ENCODE measurements at regions not wholly inside any gene's neighbourhood (a gene's known extent, or its start where the extent isn't known, plus 50 kb on each side); places are given as distances from the start of the nearest gene placed in this dataset.
"Not testable (repeated sequence)": the region's sequence is repeated elsewhere in the genome, so short reads cannot be mapped to it uniquely, and the experiment has no call there.

DNA sequence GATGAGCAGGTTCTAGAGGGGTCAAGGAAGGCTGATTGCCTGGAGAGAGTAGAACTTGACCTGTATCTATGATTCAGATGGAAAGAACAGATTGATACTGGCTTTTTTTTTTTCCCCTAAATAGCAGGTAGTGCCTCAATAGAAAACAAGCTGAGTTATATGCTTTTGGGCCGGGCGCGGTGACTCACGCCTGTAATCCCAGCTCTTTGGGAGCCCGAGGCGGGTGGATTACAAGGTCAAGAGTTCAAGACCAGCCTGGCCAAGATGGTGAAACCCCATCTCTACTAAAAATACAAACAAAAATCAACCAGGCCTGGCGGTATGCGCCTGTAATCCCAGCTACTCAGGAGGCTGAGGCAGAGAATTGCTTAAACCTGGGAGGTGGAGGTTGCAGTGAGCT is 186.1 kb downstream of the CEP135 start:
- not testable (repeated sequence) for DNase-seq

DNA sequence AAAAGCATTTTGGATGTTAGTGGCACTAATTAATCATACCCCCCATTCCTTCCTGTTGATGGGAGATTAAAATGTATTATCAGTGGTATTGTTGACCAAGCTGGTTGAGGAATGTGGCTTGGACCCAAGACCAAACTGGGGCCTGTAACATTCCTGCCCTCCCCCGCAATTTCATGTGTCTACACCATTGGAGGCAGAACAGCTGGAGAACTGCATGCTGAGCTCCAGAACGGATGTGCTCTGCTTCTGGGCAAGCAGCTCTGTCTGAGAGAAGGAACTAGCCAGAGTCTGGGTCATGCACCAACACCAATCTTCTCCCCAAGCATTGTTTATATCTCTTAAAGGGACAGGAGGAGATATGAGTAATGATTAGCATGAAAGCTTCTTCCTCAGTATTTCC is 185.5 kb downstream of the CEP135 start:
- DNase-seq: no peak

DNA sequence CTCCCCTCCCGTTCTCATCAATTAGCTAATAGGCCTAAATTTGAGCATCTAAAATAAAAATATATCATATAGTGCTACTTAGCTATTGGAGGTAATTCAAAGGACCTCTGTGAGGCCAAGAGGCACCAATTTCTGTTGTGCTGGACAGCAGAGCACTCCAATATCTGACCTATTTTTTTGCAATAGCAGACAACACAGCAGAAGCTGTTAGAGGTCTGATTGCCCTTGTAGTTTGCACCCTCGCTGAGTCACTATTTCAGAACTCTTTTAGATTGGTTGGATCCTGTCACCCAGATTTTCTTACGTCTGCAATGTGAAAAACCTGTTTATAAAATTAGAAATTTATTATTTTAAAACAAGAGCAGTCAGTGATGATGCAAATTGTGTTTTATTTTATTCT is 184.1 kb downstream of the CEP135 start:
- DNase-seq: no peak

GRCh38 chr4:56132188-56132587 is 183.4 kb downstream of the CEP135 start:
- not testable (repeated sequence) for DNase-seq

DNA sequence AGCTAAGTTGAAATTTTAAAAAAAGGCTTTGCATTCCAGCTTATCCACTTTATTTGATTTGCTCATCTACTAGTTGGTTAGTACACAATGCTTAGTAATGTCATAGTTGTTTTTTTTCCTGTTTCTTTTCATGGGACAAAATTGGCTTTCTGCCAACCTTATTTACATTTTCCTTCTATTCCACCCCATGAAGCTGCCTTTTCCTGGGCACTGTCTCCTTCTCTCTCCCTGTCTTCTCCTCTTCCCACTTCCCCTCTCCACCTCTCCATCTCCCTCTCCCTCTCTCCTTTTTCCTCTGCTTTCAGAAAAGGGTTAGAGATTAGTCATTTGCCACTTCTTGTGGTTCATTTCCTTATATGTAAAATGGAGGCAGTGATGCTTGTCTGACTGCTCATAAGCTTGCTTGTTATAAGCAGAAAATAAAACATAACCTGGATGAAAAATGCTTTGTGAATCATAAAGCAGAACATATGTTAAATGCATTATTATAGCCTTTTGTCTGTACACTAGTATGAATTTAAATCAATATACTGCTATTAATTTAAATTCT is 181.9 kb downstream of the CEP135 start:
- DNase-seq: no peak

GRCh38 chr4:56129431-56129861 is 180.7 kb downstream of the CEP135 start:
- no peak for DNase-seq

GRCh38 chr4:56128213-56128612 is 179.5 kb downstream of the CEP135 start:
- no peak for DNase-seq

GRCh38 chr4:56127716-56128115 is 179.0 kb downstream of the CEP135 start:
- no peak for DNase-seq

- DNase-seq: no peak
Measured at GRCh38 chr4:56123547-56123946, 174.8 kb downstream of the CEP135 start.

- DNase-seq: no peak
Measured at GRCh38 chr4:56123051-56123450, 174.3 kb downstream of the CEP135 start.

GRCh38 chr4:56118845-56119244 is 170.1 kb downstream of the CEP135 start:
- no peak for DNase-seq

GRCh38 chr4:56118055-56118454 is 169.3 kb downstream of the CEP135 start:
- DNase-seq: no peak

DNA sequence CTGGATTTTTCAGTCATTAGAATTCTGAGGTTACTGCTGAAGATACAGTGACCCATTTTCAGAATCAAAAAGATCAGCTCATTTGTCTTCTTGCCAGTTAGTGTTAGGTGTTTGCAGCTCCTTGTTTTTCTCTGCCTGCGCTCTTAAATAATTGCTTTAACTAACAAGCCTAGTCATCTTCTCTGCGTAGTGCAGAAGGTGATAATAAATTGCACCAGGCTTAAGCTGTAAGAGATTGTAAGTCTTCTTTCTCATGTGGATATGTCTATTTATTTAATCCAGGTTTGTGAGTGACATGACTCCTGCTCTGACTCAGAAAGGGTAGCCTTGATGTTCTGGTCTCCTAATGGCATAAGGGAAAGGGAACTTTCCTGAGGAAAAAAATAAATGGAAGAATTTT is 167.2 kb downstream of the CEP135 start:
- DNase-seq: no peak

GRCh38 chr4:56112377-56112776 is 163.6 kb downstream of the CEP135 start:
- no peak for DNase-seq

DNA sequence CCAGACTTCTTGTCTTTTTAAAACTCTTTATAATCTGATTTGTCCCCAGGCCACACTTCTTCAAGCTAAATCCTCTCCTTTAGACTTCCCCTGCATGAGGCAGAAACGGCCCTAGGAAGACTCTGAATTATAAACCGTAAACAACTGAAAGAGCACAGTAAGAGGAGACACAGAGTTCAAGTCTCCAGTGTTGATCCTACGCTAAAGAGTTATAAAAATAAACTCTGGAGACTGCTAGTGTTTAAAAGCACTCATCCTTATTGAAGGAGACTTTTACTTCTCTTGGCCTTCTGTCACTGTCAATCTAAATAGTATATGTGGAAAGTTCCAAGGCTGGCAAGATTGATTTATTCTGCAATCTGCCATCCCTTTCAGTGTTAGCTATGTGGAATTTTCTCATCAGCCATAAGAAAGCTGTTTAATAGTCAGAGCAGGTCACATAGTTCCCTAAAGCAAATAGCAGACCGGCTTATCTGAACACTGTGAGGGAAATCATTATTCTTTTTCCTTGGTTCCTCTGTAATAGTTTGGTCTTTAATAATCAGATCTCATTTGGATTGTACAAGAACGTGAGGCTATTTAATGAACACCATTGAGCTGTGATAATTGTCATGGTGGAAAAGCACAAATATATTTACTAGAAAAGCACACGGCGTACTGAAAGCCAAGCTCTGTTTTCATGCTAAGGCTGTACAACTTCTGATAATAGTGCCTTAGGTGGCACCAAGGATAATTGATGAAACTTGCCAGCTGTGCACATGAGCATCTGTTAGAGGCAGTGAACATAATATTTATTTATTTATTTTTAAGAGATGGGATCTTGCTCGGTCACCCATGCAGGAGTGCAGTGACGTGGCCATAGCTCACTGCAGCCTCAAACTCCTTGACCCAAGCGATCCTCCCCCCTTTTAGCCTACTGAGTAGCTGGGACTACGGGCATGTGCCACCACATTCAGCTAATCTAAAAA is 157.7 kb downstream of the CEP135 start:
- no peak for DNase-seq

- DNase-seq: no peak
Measured at GRCh38 chr4:56104188-56104587, 155.4 kb downstream of the CEP135 start.

- DNase-seq: no peak
Measured at GRCh38 chr4:56102601-56103000, 153.9 kb downstream of the CEP135 start.

GRCh38 chr4:56099378-56099786 is 150.6 kb downstream of the CEP135 start:
- DNase-seq: no peak

DNA sequence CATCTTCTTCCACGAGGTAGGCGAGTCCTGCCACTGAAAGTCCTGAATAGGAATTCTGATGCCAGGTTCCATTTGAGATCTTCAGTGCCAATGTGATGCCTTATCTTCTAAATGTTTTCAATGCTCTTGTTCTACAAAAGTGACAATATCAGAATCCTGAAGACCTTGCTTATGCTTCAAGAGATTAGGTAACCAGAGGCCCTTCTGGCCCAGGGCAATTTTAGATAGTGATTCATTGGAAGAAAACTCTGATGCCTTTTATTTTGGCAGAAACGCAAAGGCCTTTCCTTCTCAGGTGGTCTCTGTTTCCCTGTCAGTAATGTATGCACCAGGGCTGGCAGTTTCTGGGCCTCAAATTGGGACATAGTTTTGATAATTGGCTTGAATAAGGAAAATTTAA is 144.8 kb downstream of the CEP135 start:
- DNase-seq: no peak

DNA sequence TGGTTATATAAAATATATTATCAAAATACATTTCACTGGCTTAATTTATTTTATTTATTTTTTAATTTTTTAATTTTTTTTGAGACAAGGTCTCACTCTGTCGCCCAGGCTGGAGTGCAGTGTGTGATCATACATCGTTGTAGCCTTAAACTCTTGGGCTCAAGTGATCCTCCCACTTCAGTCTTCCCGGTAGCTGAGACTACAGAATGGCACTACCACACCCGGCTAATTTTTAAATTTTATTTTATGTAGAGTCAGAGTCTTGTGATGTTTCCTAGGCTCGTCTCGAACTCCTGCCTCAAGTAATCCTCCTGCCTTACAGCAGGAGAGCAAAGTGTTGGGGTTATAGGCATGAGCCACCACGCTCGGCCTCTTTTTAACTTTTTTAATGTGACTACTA is 143.8 kb downstream of the CEP135 start:
- DNase-seq: no peak

- DNase-seq: no peak
Measured at GRCh38 chr4:56086561-56086960, 137.8 kb downstream of the CEP135 start.

DNA sequence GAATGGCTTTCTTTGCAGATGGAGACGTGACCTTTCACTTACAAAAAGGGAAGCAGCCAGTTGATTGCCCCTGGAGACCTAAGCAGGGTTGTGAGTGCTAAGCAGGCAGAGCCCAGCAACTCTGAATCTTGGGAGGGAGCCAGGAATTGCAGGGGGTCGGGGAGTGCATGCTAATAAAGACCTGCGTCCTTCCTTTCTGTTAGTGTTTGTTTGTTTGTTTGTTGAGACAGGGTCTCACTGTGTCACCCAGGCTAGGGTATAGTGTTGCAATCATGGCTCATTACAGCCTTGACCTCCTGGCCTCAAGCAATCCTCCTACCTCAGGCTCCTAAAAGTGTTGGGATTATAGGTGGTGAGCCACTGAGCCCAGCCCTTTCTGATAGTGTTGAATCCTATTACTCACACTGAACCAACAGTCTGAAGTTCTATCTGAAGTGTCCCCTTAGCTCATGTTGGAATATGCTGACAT is 137.4 kb downstream of the CEP135 start:
- no peak for DNase-seq

- DNase-seq: no peak
Measured at GRCh38 chr4:56085275-56085674, 136.5 kb downstream of the CEP135 start.

DNA sequence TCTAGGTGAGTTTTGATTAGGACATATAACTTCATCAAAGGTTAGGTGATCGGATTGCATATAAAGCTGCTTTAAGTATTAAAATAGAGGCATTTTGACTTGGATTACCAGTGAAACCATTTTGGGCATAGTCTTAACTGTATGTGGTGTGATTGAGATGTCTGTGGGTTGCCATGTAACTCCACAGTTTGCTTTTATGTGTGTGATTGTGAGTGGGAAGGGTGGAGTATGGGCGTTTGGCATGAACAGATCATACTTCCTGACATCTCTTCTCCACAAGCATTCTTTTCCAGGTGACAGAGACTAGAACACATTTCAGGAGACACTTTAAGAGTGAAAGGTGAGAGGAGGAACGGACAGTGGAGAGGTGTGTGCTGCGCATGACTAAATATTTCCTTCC is 136.1 kb downstream of the CEP135 start:
- no peak for DNase-seq

Data from CD4-positive, alpha-beta T cell treated with Interleukin-4 for 1 hour (primary cell).